Stimulated activated naive B cell treated with anti-CD40 and anti-IgM and Interleukin-4, amounts not matched to agents 10 μg/mL and 1 μg/mL and 100 μg/mL, for 72 hours (primary cell): ENCODE measurements at regions not wholly inside any gene's neighbourhood (a gene's known extent, or its start where the extent isn't known, plus 50 kb on each side); places are given as distances from the start of the nearest gene placed in this dataset.

Source experiments
- ATAC-seq, 2 donors: fragments of 150-1000 bp; cut with Tn5 transposase; replicated peaks; 2 replicates each; pipeline ENCODE4 v1.10.0; 2021; ENCODE audit warnings: moderate library complexity in 1 of 2
- DNase-seq: peaks from one replicate; pipeline ENCODE4 v3.0.0; 2021
- H3K27ac Mint-ChIP-seq: one replicate; pipeline ENCODE4 v1.8.0; 2022; ENCODE audit warnings: mild to moderate bottlenecking, mixed read lengths
- H3K27me3 Mint-ChIP-seq, 2 donors: one replicate each; pipeline ENCODE4 v1.8.0; 2022; ENCODE audit warnings: mixed read lengths in 2 of 2
- H3K36me3 Mint-ChIP-seq, 2 donors: one replicate each; pipeline ENCODE4 v1.8.0; 2022; ENCODE audit warnings: mixed read lengths in 2 of 2, mild to moderate bottlenecking in 1 of 2
- H3K4me1 Mint-ChIP-seq, 2 donors: one replicate each; pipeline ENCODE4 v1.8.0; 2022; ENCODE audit warnings: mixed read lengths in 2 of 2, mild to moderate bottlenecking in 1 of 2
- H3K4me3 Mint-ChIP-seq, 2 donors: one replicate each; pipeline ENCODE4 v1.8.0; 2022; ENCODE audit warnings: mild to moderate bottlenecking in 2 of 2, mixed read lengths in 2 of 2, moderate library complexity in 1 of 2
- H3K9me3 Mint-ChIP-seq, 2 donors: one replicate each; pipeline ENCODE4 v1.8.0; 2022; ENCODE audit warnings: mixed read lengths in 2 of 2, mild to moderate bottlenecking in 1 of 2

- Mint-ChIP-seq H3K27ac (no peak overlapping the region), H3K4me1 (no peaks in the 10 kb centered on the region)
- no peak for ATAC-seq
Measured at GRCh38 chr2:67212203-67212602, 184.9 kb upstream of the ETAA1 start.

DNA sequence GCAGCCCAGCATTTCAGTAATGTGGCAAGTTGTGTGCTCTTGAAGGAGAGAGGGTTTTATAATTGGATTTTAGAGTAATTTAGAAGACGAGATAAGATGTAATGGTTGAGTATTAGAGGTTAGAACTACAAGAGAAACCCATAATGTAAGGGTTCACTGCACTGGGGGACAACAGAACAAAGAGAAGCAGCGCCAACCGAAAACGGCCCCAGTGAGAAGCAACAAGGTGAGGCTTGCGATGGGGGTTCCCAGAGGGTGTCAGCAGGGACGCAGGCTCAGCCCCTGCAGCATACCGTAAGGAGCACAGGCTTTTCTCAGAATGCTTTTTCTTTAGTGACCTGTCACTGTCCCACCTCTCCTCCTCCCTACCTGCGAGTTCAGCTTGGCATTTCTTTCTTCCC, 183.9 kb upstream of the ETAA1 start:
- Mint-ChIP-seq H3K27me3 (peaks cover 15 to 17% of the 10 kb centered on the region in 2 donors), H3K4me3 (no peak overlapping the region), H3K36me3 (no peaks in the 10 kb centered on the region), H3K27ac (no peak overlapping the region), H3K4me1 (no peaks in the 10 kb centered on the region), H3K9me3 (peaks cover 0 to 7% of the 10 kb centered on the region in 2 donors)
- DNase-seq (no peak), ATAC-seq (no peak)

More at GRCh38 chr2:67212203-67212602, 184.9 kb upstream of the ETAA1 start:
- Mint-ChIP-seq H3K27me3 (peaks cover 15 to 17% of the 10 kb centered on the region in 2 donors), H3K4me3 (no peak overlapping the region), H3K9me3 (peaks cover 0 to 6% of the 10 kb centered on the region in 2 donors), H3K36me3 (no peaks in the 10 kb centered on the region)
- DNase-seq = no peak

GRCh38 chr2:67213677-67214402, 183.3 kb upstream of the ETAA1 start:
- no peak overlapping the region for H3K27ac Mint-ChIP-seq
- no peaks in the 10 kb centered on the region for H3K4me1 Mint-ChIP-seq
- DNase-seq (no peak), ATAC-seq (no peak)
- peaks cover 15 to 17% of the 10 kb centered on the region in 2 donors for H3K27me3 Mint-ChIP-seq
- no peaks in the 10 kb centered on the region for H3K36me3 Mint-ChIP-seq
- H3K9me3 Mint-ChIP-seq = peaks cover 0 to 7% of the 10 kb centered on the region in 2 donors
- H3K4me3 Mint-ChIP-seq = no peak overlapping the region

GRCh38 chr2:67214585-67215185, 182.4 kb upstream of the ETAA1 start:
- no peak for DNase-seq
- Mint-ChIP-seq H3K4me3 (no peak overlapping the region), H3K36me3 (no peaks in the 10 kb centered on the region), H3K4me1 (no peaks in the 10 kb centered on the region), H3K27me3 (peaks cover 15 to 17% of the 10 kb centered on the region in 2 donors), H3K27ac (no peak overlapping the region), H3K9me3 (peaks cover 0 to 7% of the 10 kb centered on the region in 2 donors)
- ATAC-seq = no peak

DNA sequence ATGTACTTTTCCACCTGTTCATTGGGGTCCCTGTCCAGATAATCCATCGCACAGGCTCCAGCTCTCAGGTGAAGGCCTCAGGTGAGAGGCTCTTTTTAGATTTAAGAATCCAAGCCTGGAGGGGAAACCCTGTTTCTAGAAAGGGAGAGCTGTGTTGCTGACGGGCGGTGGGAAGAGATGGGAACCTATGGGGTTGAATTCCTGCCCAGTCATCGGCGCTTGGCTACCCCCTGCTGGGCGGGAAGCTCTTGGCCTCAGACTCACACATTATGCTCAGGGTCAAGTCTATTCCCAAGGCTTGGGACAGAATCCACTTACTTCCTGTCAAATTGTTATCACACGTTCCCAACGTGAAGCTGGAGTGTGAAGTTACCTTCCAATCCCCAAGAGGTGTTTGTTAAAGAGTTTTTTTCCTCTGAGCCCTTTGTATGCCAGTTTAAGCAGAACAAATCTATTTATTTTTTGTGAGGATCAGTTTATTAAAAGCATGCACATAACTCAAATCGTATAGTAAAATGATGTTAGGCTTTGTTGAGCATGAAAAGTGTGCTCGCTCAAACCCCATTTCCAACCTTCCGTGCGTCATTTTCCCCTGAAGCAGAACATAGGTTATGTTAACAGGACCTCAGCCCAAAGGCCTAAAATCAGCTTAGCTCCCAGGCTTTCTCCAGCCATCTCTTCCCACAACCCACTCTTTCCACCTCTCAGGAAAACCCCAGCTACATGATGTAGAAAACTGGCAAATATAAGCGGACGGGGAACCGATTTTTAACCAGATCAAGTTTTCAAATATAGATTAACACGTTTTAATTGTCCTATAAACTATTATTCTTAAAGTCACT, 181.7 kb upstream of the ETAA1 start:
- Mint-ChIP-seq H3K27ac (no peak overlapping the region), H3K4me1 (no peaks in the 10 kb centered on the region), H3K36me3 (no peaks in the 10 kb centered on the region), H3K27me3 (peaks cover 15 to 17% of the 10 kb centered on the region in 2 donors), H3K4me3 (no peak overlapping the region), H3K9me3 (peaks cover 0 to 7% of the 10 kb centered on the region in 2 donors)
- ATAC-seq (no peak), DNase-seq (no peak)

DNA sequence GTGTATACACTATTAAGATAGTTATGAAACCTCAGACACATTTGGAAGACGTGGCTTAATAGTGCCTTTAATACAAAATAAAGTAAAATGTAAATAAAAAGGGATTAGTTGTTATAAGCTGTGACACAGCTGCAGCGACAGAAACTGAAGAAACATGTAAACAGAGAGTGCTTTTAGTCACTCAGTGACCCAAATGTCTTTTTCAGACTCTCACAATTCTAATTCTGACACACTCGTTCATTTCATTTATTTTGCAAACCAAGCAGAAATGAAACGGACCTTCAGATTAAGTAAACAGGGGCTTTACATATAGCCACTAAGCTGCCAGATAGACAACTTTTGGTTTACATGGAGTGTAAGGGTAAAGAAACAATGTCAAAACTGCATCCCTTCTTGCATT, 181.0 kb upstream of the ETAA1 start:
- no peak overlapping the region for H3K27ac Mint-ChIP-seq
- no peak for DNase-seq
- no peaks in the 10 kb centered on the region for H3K4me1 Mint-ChIP-seq
- peaks cover 0 to 7% of the 10 kb centered on the region in 2 donors for H3K9me3 Mint-ChIP-seq
- H3K4me3 Mint-ChIP-seq = no peak overlapping the region
- H3K36me3 Mint-ChIP-seq = no peaks in the 10 kb centered on the region
- no peak for ATAC-seq
- H3K27me3 Mint-ChIP-seq = peaks cover 15 to 17% of the 10 kb centered on the region in 2 donors

DNA sequence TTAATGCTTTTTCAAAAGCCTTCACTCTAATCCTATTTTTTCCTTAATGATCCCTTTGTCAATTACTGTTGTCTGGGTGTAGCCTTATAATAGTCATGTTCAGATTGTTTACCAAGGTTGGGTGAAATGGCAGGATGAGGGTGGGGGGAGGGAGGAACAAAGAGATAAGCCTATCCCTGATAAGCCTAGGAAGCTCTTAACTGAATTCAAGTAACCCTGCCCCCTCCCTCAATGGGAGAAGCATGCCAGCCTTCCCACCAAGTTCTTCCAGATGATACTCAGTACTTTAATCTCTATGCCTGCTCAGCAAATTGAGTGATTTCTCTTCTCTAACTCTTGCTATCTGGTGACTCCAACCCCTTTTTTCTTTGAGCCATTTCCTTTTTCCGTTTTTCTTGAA, 180.3 kb upstream of the ETAA1 start:
- no peaks in the 10 kb centered on the region for H3K4me1 Mint-ChIP-seq
- ATAC-seq (no peak), DNase-seq (no peak)
- no peaks in the 10 kb centered on the region for H3K36me3 Mint-ChIP-seq
- peaks cover 0 to 7% of the 10 kb centered on the region in 2 donors for H3K9me3 Mint-ChIP-seq
- H3K27me3 Mint-ChIP-seq = peaks cover 15 to 17% of the 10 kb centered on the region in 2 donors
- no peak overlapping the region for H3K27ac Mint-ChIP-seq
- H3K4me3 Mint-ChIP-seq = no peak overlapping the region

DNA sequence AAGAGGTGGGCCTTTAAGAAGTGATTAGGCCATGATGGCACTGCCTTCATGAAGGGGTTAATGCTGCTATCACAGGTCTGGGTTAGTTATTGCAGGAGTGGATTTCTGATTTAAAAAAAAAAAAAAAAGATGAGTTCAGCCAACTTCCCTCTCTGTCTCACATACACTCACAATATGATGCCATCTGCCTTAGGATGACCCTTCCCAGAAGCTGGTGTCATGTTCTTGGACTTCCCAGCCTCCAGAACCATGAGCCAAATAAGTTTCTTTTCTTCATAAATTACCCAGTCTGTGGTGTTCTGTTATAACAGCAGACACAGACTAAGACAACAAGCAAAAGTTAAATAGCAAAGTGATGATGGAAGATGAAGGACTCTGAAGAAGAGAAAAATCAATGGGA, 179.7 kb upstream of the ETAA1 start:
- no peaks in the 10 kb centered on the region for H3K4me1 Mint-ChIP-seq
- ATAC-seq = no peak
- no peak for DNase-seq
- no peak overlapping the region for H3K4me3 Mint-ChIP-seq
- H3K9me3 Mint-ChIP-seq = peaks cover 0 to 7% of the 10 kb centered on the region in 2 donors
- no peak overlapping the region for H3K27ac Mint-ChIP-seq
- H3K36me3 Mint-ChIP-seq = no peaks in the 10 kb centered on the region
- H3K27me3 Mint-ChIP-seq = peaks cover 15 to 17% of the 10 kb centered on the region in 2 donors

GRCh38 chr2:67218056-67218455, 179.1 kb upstream of the ETAA1 start:
- H3K9me3 Mint-ChIP-seq = peaks cover 0 to 7% of the 10 kb centered on the region in 2 donors

GRCh38 chr2:67219651-67220050, 177.5 kb upstream of the ETAA1 start:
- DNase-seq (no peak), ATAC-seq (no peak)
- Mint-ChIP-seq H3K9me3 (peaks cover 0 to 2% of the 10 kb centered on the region in 2 donors), H3K4me3 (no peak overlapping the region), H3K27ac (no peak overlapping the region), H3K36me3 (no peaks in the 10 kb centered on the region), H3K4me1 (no peaks in the 10 kb centered on the region), H3K27me3 (peaks cover 5 to 8% of the 10 kb centered on the region in 2 donors)

More at GRCh38 chr2:67218056-67218455, 179.1 kb upstream of the ETAA1 start:
- H3K4me1 Mint-ChIP-seq = no peaks in the 10 kb centered on the region
- peaks cover 17 to 18% of the 10 kb centered on the region in 2 donors for H3K27me3 Mint-ChIP-seq
- DNase-seq = no peak
- H3K4me3 Mint-ChIP-seq = no peak overlapping the region
- ATAC-seq = no peak
- no peaks in the 10 kb centered on the region for H3K36me3 Mint-ChIP-seq
- no peak overlapping the region for H3K27ac Mint-ChIP-seq

GRCh38 chr2:67221266-67221665, 175.9 kb upstream of the ETAA1 start:
- no peaks in the 10 kb centered on the region for H3K36me3 Mint-ChIP-seq
- no peak overlapping the region for H3K4me3 Mint-ChIP-seq
- H3K4me1 Mint-ChIP-seq = no peaks in the 10 kb centered on the region
- no peak overlapping the region for H3K27ac Mint-ChIP-seq
- peaks cover 0 to 2% of the 10 kb centered on the region in 2 donors for H3K9me3 Mint-ChIP-seq
- no peak for ATAC-seq
- no peak for DNase-seq
- H3K27me3 Mint-ChIP-seq = peaks cover 0 to 4% of the 10 kb centered on the region in 2 donors

- Mint-ChIP-seq H3K27me3 (peaks cover 0 to 4% of the 10 kb centered on the region in 2 donors), H3K36me3 (no peaks in the 10 kb centered on the region), H3K4me1 (no peaks in the 10 kb centered on the region), H3K4me3 (no peak overlapping the region), H3K9me3 (no peaks in the 10 kb centered on the region), H3K27ac (no peak overlapping the region)
- DNase-seq = no peak
- no peak for ATAC-seq
Measured at GRCh38 chr2:67225287-67225973, 171.7 kb upstream of the ETAA1 start.

- Mint-ChIP-seq H3K4me1 (no peaks in the 10 kb centered on the region), H3K27ac (no peak overlapping the region), H3K27me3 (no peaks in the 10 kb centered on the region), H3K4me3 (no peak overlapping the region), H3K9me3 (no peaks in the 10 kb centered on the region), H3K36me3 (no peaks in the 10 kb centered on the region)
- no peak for ATAC-seq
- no peak for DNase-seq
Measured at GRCh38 chr2:67229706-67230105, 167.4 kb upstream of the ETAA1 start.

DNA sequence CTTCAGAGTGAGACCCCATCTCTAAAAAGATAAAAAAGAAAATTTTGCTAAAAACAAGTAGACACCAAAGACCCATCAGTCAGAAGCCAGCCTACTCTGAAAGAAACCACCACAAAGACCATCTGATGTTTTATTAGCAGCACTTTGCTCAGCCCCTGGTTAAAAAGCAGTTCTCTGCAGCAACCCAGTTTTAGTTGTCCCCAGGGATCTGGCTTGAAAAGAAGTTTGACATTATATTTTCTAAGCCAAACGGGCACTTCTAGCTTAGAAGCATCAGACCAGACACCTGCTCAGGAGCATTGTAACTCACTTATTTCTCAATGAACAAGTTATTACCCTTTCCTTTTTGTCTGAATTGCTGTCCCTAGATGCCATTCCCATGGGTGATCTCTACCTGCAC, 164.2 kb upstream of the ETAA1 start:
- no peak for DNase-seq
- H3K4me3 Mint-ChIP-seq = no peak overlapping the region
- H3K9me3 Mint-ChIP-seq = no peaks in the 10 kb centered on the region
- no peak for ATAC-seq
- no peaks in the 10 kb centered on the region for H3K4me1 Mint-ChIP-seq
- H3K27ac Mint-ChIP-seq = no peak overlapping the region
- no peaks in the 10 kb centered on the region for H3K36me3 Mint-ChIP-seq
- H3K27me3 Mint-ChIP-seq = no peaks in the 10 kb centered on the region
